Endothelial cell of umbilical vein (primary cell): ENCODE measurements at regions not wholly inside any gene's neighbourhood (a gene's known extent, or its start where the extent isn't known, plus 50 kb on each side); places are given as distances from the start of the nearest gene placed in this dataset.

Experiments
- BruUV-seq: library from RNA; stranded (reverse); fragments of 400-500 nt; replicated peaks from 2 replicates; lab custom pipeline; 2021; lab: Mats Ljungman, UMichigan
- CTCF ChIA-PET: fragments of 300-600, 350-600 bp; sonication (Branson Sonifier 250); formaldehyde crosslinking; loops from one replicate; lab custom pipeline; 2021; ENCODE audit warnings: antibody characterized with exemption, inconsistent platforms; lab: Charles Lee
- POLR2A ChIA-PET: fragments of 300-600, 350-600 bp; sonication (Branson Sonifier 250); formaldehyde crosslinking; loops from one replicate; lab custom pipeline; 2021; ENCODE audit warnings: antibody characterized with exemption, inconsistent platforms; lab: Charles Lee
- DNase-seq: peaks from one replicate; pipeline ENCODE4 v3.0.0-alpha.2; 2011; ENCODE audit warnings: low read depth, low spot score
- FAIRE-seq: peaks from 2 replicates; lab custom pipeline; 2011; peaks lifted over from hg19 to GRCh38; lab: Jason Lieb, UNC
- H2AFZ ChIP-seq: 2 replicates; pipeline ENCODE4 v1.6.0; 2012; ENCODE audit warnings: low read depth, low read length, control low read depth, inconsistent platforms
- H3K27ac ChIP-seq: 2 replicates; pipeline ENCODE4 v1.5.1; 2011; ENCODE audit warnings: low read depth, mild to moderate bottlenecking, control low read depth, low read length, moderate library complexity; ENCODE audit not compliant: insufficient read depth
- H3K27me3 ChIP-seq, 2 experiments: 2 replicates each; pipeline versions ENCODE4 v1.6.0 to v1.6.1; 2011; ENCODE audit warnings: low read length in 2 of 2, mixed read lengths in 1 of 2; ENCODE audit not compliant: control insufficient read depth in 2 of 2, insufficient read depth in 2 of 2
- H3K36me3 ChIP-seq, 2 experiments: 2 replicates in 1 of 2; 3 replicates in 1 of 2; pipeline ENCODE4 v1.5.1; 2011; ENCODE audit warnings: low read length in 2 of 2, mild to moderate bottlenecking in 1 of 2, moderate library complexity in 1 of 2; ENCODE audit not compliant: control insufficient read depth in 2 of 2, insufficient read depth in 2 of 2; ENCODE audit errors: extremely low read depth in 1 of 2
- H3K4me1 ChIP-seq: 3 replicates; pipeline ENCODE4 v1.5.1; 2011; ENCODE audit warnings: mild to moderate bottlenecking, low read length; ENCODE audit not compliant: control insufficient read depth, insufficient read depth; ENCODE audit errors: extremely low read depth
- H3K4me2 ChIP-seq: 2 replicates; pipeline ENCODE4 v1.6.1; 2011; ENCODE audit warnings: low read length, control low read depth, mixed read lengths; ENCODE audit not compliant: insufficient read depth
- H3K4me3 ChIP-seq, 3 experiments: fragments of 200-600 bp in 1 of 3; sonication (generic), shearing (Covaris generic) in 1 of 3; replicated peaks in 1 of 3; 2 replicates each; pipeline ENCODE4 v1.5.1; 2011 to 2016; ENCODE audit warnings: control low read depth in 3 of 3, low read length in 3 of 3, mild to moderate bottlenecking in 2 of 3, inconsistent platforms in 1 of 3, low read depth in 1 of 3, moderate library complexity in 1 of 3; ENCODE audit not compliant: insufficient read depth in 1 of 3
- H3K79me2 ChIP-seq: 2 replicates; pipeline ENCODE4 v1.6.0; 2012; ENCODE audit warnings: low read length, inconsistent platforms; ENCODE audit not compliant: control insufficient read depth, insufficient read depth
- H3K9ac ChIP-seq: replicated peaks from 2 replicates; pipeline ENCODE3; 2011; ENCODE audit warnings: low read length, control low read depth; ENCODE audit not compliant: insufficient read depth; ENCODE audit errors: extremely low read depth
- H3K9me1 ChIP-seq: replicated peaks from 3 replicates; pipeline ENCODE4 v1.6.0; 2011; ENCODE audit warnings: mild to moderate bottlenecking, low read length; ENCODE audit not compliant: control insufficient read depth, insufficient read depth; ENCODE audit errors: extremely low read depth
- H3K9me3 ChIP-seq: replicated peaks from 2 replicates; pipeline ENCODE4 v1.5.1; 2012; ENCODE audit warnings: low read length, inconsistent platforms; ENCODE audit not compliant: control insufficient read depth, insufficient read depth
- H4K20me1 ChIP-seq: replicated peaks from 2 replicates; pipeline ENCODE3; 2011; ENCODE audit warnings: mild to moderate bottlenecking, low read length; ENCODE audit not compliant: control insufficient read depth, insufficient read depth; ENCODE audit errors: extremely low read depth
- CTCF ChIP-seq, 2 donors: IDR thresholded peaks; 1 replicate in 1 of 2; 2 replicates in 1 of 2; pipeline ENCODE4 v1.5.1; 2011; ENCODE audit warnings: low read length in 2 of 2, mild to moderate bottlenecking in 2 of 2, moderate library complexity in 2 of 2, control low read depth in 1 of 2, inconsistent platforms in 1 of 2, low read depth in 1 of 2; ENCODE audit not compliant: insufficient read depth in 1 of 2; ENCODE audit errors: extremely low read depth in 1 of 2
- EZH2 ChIP-seq: IDR thresholded peaks from 2 replicates; pipeline ENCODE4 v1.6.1; 2012; ENCODE audit warnings: borderline replicate concordance, low read depth, mild to moderate bottlenecking, moderate library complexity, low read length, inconsistent platforms; ENCODE audit not compliant: severe bottlenecking
- FOS ChIP-seq: IDR thresholded peaks from 2 replicates; pipeline ENCODE4 v1.6.1; 2011; ENCODE audit warnings: mild to moderate bottlenecking, low read length, moderate library complexity, borderline replicate concordance; ENCODE audit not compliant: insufficient read depth
- GATA2 ChIP-seq: IDR thresholded peaks from 2 replicates; pipeline ENCODE4 v1.7.0; 2011; ENCODE audit warnings: low read depth, mild to moderate bottlenecking, moderate library complexity, mixed read lengths, low read length; ENCODE audit not compliant: insufficient read length, insufficient read depth
- JUN ChIP-seq: IDR thresholded peaks from 2 replicates; pipeline ENCODE4 v1.6.1; 2011; ENCODE audit warnings: borderline replicate concordance, low read depth; ENCODE audit not compliant: insufficient read length, insufficient read depth
- MAX ChIP-seq: IDR thresholded peaks from 2 replicates; pipeline ENCODE4 v1.6.1; 2011; ENCODE audit not compliant: insufficient read depth, insufficient read length
- MYC ChIP-seq: IDR thresholded peaks from one replicate; pipeline ENCODE4 v1.6.1; 2011; ENCODE audit warnings: mild to moderate bottlenecking, low read depth, low read length
- POLR2A ChIP-seq: IDR thresholded peaks from 2 replicates; pipeline ENCODE4 v1.6.1; 2012; ENCODE audit warnings: low read depth, mild to moderate bottlenecking, control low read depth, low read length
- POLR2AphosphoS5 ChIP-seq: IDR thresholded peaks from 2 replicates; pipeline ENCODE4 v1.6.1; 2012; ENCODE audit warnings: low read depth, mild to moderate bottlenecking, control low read depth, low read length, moderate library complexity; ENCODE audit not compliant: insufficient read depth
- dilution Hi-C: fragments of 300-500 bp; cut with MboI; formaldehyde crosslinking; loops from one replicate; pipeline ENCODE4 v1.15.0; 2019; ENCODE audit warnings: low sequenced_read_pairs; ENCODE audit not compliant: extremely low pct_ligation_motif_present
- intact Hi-C: fragments of 100-400 bp; cut with micrococcal nuclease; formaldehyde crosslinking; loops from one replicate; pipeline ENCODE4 v1.10.0; 2022

- no peak for TF ChIP-seq EZH2
- no peak for TF ChIP-seq FOS
- TF ChIP-seq POLR2A: no peak
- TF ChIP-seq CTCF (IDR thresholded peaks at IDR 0.05; ENCODE audit: extremely low read depth in 1 of 2, insufficient read depth in 1 of 2, low read depth in 1 of 2, low read length in 2 of 2): no peak
- no peak overlapping the region for H3K4me2 ChIP-seq
- BruUV-seq: no TSS peak
- peaks cover 30 to 32% of the 10 kb centered on the region in 2 experiments for H3K27me3 ChIP-seq
- ChIA-PET POLR2A (no interaction called here), CTCF (interaction anchor here (1.2 kb wide), 1 partner anchor 9 kb away, joined by 3 read pairs; no protein-coding TSS in a partner anchor)
- H3K36me3 ChIP-seq: no peaks in the 10 kb centered on the region
- H3K27ac ChIP-seq: no peak overlapping the region
- H4K20me1 ChIP-seq: no peaks in the 10 kb centered on the region
- H3K9ac ChIP-seq: no peak overlapping the region
- no peak overlapping the region for H2AFZ ChIP-seq
- H3K9me1 ChIP-seq: no peaks in the 10 kb centered on the region
- DNase-seq: no peak
- no peak overlapping the region for H3K4me3 ChIP-seq
- no peak for FAIRE-seq
- no peaks in the 10 kb centered on the region for H3K9me3 ChIP-seq
- no peaks in the 10 kb centered on the region for H3K4me1 ChIP-seq
- intact Hi-C loops (no loop called here), dilution Hi-C loops (no loop called here)
- no peaks in the 10 kb centered on the region for H3K79me2 ChIP-seq
Observed at GRCh38 chr14:22399776-22400175, 189.2 kb downstream of the DAD1 start.

- Histone ChIP-seq H3K27ac (no peak overlapping the region), H3K9ac (no peak overlapping the region), H3K4me3 (no peak overlapping the region), H3K27me3 (peaks cover 29 to 34% of the 10 kb centered on the region in 2 experiments), H3K4me1 (no peaks in the 10 kb centered on the region), H2AFZ (no peak overlapping the region), H3K9me1 (no peaks in the 10 kb centered on the region), H4K20me1 (no peaks in the 10 kb centered on the region), H3K36me3 (no peaks in the 10 kb centered on the region), H3K79me2 (no peaks in the 10 kb centered on the region), H3K9me3 (no peaks in the 10 kb centered on the region), H3K4me2 (no peak overlapping the region)
- DNase-seq (no peak), FAIRE-seq (no peak)
- intact Hi-C loops: no loop called here
- TF ChIP-seq MYC (no peak), POLR2AphosphoS5 (no peak), GATA2 (no peak), JUN (no peak), FOS (no peak), MAX (no peak), EZH2 (no peak), POLR2A (no peak), CTCF (IDR thresholded peaks at IDR 0.05; ENCODE audit: extremely low read depth in 1 of 2, insufficient read depth in 1 of 2, low read depth in 1 of 2, low read length in 2 of 2) (no peak)
- BruUV-seq: no TSS peak
- CTCF ChIA-PET: interaction anchor here (1.2 to 1.5 kb wide), 3 partner anchors 23 to 159 kb away, joined by 3 to 4 read pairs (median 3); no protein-coding TSS in a partner anchor
- POLR2A ChIA-PET: no interaction called here
- dilution Hi-C loops: no loop called here
Observed at GRCh38 chr14:22397221-22397737, 191.7 kb downstream of the DAD1 start.
